ENCODE measurements at regions not wholly inside any gene's neighbourhood (a gene's known extent, or its start where the extent isn't known, plus 50 kb on each side); places are given as distances from the start of the nearest gene placed in this dataset.
A peak's percentile ranks its signal among the peaks of the same experiment; 100 is the strongest.
"Not testable (repeated sequence)": the region's sequence is repeated elsewhere in the genome, so short reads cannot be mapped to it uniquely, and the experiment has no call there.

DNA sequence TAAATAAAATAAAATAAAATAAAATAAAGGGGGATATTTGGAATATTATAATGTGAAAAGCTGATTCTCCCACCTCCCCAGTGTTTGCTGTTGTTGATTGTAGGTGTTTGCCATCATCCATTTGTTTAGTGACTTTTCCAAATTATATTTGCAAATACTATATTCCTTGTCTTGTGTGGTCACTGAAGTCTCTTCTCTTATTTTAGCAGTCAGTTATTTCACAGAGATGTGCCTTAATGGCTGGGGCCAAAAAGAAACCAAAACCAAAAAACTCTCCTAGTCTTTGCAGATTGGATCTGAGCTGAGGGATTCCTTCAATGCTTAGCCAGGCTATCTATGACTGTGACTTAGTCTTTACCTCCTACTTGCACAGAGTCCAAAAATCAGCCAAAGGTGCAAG, 70.9 kb upstream of the ZNF169 start:
- DNase-seq (ENCODE audit: low read depth): no peak

DNA sequence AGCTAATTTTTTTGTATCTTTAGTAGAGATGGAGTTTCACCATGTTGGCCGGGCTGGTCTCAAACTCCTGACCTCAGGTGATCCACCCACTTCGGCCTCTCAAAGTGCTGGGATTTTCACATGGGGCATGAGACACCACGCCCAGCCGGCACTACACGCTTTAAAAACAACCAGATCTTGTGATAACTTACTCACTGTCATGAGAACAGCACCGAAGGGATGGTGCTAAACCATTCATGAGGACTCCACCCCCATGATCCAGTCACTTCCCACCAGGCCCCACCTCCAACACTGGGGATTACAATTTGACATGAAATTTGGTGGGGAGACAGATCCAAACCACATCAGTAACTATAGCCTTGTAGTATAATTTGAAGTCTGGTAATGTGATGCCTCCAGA, 67.4 kb upstream of the ZNF169 start:
- DNase-seq (ENCODE audit: low read depth): not testable (repeated sequence)

DNA sequence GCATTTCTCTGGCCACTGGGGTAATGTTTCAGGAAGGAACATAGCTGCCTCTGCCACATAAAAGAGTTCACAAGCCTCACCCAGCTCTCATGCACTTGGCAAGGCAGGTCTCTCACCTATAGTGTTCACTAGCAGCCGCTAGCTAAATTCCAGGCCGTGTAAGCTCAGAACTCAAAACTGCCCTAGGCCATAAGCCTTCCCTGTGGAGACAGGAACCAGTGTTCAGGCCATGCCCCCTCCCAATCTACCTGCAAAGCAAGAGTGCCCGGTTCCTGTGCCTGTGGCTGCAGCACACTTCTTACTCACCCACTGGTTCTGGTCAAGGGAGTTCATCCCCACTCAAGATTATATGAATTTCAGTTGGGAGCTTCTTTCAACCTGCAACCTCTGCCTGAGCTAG, 60.7 kb upstream of the ZNF169 start:
- no peak for DNase-seq (ENCODE audit: low read depth)

DNA sequence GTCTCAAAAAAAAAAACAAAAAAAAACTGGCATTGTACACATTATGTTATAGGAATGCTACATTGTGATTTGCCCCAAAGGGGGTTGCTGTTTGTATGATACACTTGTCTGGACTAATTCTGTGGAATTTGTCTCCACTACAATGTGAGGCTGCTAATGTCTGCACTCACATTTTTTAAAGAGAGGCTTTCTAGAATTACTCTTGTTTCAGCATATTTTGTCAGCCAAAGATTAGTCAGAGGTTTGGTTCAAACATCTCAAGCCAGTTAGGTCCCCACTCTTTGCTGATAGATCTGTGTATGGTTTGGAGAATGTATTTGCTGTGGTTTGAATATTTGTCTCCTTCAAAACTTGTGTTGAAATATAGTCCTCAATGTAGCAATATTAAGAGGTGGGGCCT, 59.3 kb upstream of the ZNF169 start:
- DNase-seq (ENCODE audit: low read depth): no peak

DNA sequence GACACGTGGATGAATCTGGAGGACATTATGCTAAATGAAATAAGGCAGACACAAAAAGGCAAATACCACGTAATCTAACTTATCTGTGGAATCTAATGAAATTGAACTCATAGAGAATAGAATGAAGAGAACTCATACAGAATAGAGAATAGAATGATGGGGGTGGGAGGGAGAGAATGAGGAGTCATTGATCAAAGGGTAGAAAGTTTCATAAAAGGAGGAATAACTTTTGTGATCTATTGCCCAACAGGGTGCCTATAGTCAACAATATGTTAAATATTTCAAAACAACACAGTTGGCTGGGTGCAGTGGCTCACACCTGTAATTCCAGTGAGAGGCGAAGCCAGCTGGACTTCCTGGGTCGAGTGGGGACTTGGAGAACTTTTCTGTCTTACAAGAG, 54.9 kb upstream of the ZNF169 start:
- DNase-seq (ENCODE audit: low read depth): no peak

DNA sequence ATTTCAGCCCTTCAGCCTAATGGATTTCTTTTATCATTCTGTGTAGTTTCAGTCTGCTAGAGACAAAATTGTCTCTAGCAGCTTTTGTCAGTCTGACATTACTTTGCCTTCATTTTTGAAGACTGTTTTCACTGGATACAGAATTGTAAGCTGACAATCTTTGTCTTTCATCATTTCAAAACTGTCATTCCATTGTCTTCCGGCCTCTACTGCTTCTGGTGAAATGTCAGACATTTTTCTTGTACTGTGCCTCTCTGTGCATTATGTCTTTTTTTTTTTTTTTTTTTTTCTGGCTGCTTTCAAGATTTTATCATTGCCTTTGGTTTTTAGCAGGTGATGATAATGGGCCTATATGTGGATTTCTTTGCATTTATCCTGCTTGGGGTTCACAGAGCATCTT, 51.3 kb upstream of the ZNF169 start:
- no peak for DNase-seq (ENCODE audit: low read depth)

Small RNA genes lying in the stretch of these regions (small RNA-seq; reads per million reads assigned to genes)
- gene MIRLET7A1 (1.2 reads per million, percentile 76 among the genes with 10 or more reads in this experiment), gene MIRLET7D (23.7 reads per million, percentile 93 among the genes with 10 or more reads in this experiment), gene MIRLET7F1 (1.7 reads per million, percentile 80 among the genes with 10 or more reads in this experiment)

Data from HT1080 (cell line).